Chondrocyte (in vitro differentiated cells): ENCODE measurements at regions not wholly inside any gene's neighbourhood (a gene's known extent, or its start where the extent isn't known, plus 50 kb on each side); places are given as distances from the start of the nearest gene placed in this dataset.

Experiments used
- DNase-seq: peaks from one replicate; pipeline ENCODE4 v3.0.0; 2021; ENCODE audit warnings: mixed read lengths, low spot score
- H3K27ac Mint-ChIP-seq: one replicate; pipeline ENCODE4 v1.8.0; 2021; ENCODE audit warnings: mild to moderate bottlenecking, moderate library complexity, mixed read lengths; ENCODE audit not compliant: unreplicated experiment
- H3K27me3 Mint-ChIP-seq: 2 replicates; pipeline ENCODE4 v1.8.0; 2021; ENCODE audit warnings: low read depth, mixed read lengths
- H3K36me3 Mint-ChIP-seq: 2 replicates; pipeline ENCODE4 v1.8.0; 2021; ENCODE audit warnings: low read depth, mixed read lengths
- H3K4me1 Mint-ChIP-seq: 2 replicates; pipeline ENCODE4 v1.8.0; 2021; ENCODE audit warnings: low read depth, mild to moderate bottlenecking, mixed read lengths
- H3K4me3 Mint-ChIP-seq: one replicate; pipeline ENCODE4 v1.8.0; 2021; ENCODE audit warnings: mild to moderate bottlenecking, moderate library complexity, mixed read lengths; ENCODE audit not compliant: unreplicated experiment
- H3K9me3 Mint-ChIP-seq: 2 replicates; pipeline ENCODE4 v1.8.0; 2021; ENCODE audit warnings: low read depth, mixed read lengths
- CTCF ChIP-seq: fragments of 200-600 bp; sonication (generic); IDR thresholded peaks from 2 replicates; pipeline ENCODE4 v1.5.0; 2021; ENCODE audit warnings: antibody characterized with exemption, mild to moderate bottlenecking, moderate library complexity

- Mint-ChIP-seq H3K36me3 (no peaks in the 10 kb centered on the region), H3K27ac (no peak overlapping the region), H3K4me1 (no peaks in the 10 kb centered on the region), H3K9me3 (no peaks in the 10 kb centered on the region), H3K4me3 (no peak overlapping the region), H3K27me3 (peaks cover 5% of the 10 kb centered on the region)
- TF ChIP-seq CTCF: no peak
- DNase-seq: peak; percentile 14
Measured at GRCh38 chr2:8568543-8569302, 113.1 kb upstream of the ID2 start.

GRCh38 chr2:8569332-8569930 lies 112.4 kb upstream of the ID2 start:
- H3K4me3 Mint-ChIP-seq: no peak overlapping the region
- H3K27ac Mint-ChIP-seq: peak overlapping the region; percentile 5
- no peaks in the 10 kb centered on the region for H3K36me3 Mint-ChIP-seq
- no peaks in the 10 kb centered on the region for H3K9me3 Mint-ChIP-seq
- peaks cover 2% of the 10 kb centered on the region for H3K4me1 Mint-ChIP-seq
- peak; percentile 62 for DNase-seq
- TF ChIP-seq CTCF: no peak
- peaks cover 5% of the 10 kb centered on the region for H3K27me3 Mint-ChIP-seq

- Mint-ChIP-seq H3K27ac (no peak overlapping the region), H3K36me3 (no peaks in the 10 kb centered on the region), H3K27me3 (peaks cover 5% of the 10 kb centered on the region), H3K9me3 (no peaks in the 10 kb centered on the region), H3K4me3 (no peak overlapping the region), H3K4me1 (peaks cover 11% of the 10 kb centered on the region)
- DNase-seq: peak; percentile 72
- no peak for TF ChIP-seq CTCF
Measured at GRCh38 chr2:8570637-8571036, 111.2 kb upstream of the ID2 start.

DNA sequence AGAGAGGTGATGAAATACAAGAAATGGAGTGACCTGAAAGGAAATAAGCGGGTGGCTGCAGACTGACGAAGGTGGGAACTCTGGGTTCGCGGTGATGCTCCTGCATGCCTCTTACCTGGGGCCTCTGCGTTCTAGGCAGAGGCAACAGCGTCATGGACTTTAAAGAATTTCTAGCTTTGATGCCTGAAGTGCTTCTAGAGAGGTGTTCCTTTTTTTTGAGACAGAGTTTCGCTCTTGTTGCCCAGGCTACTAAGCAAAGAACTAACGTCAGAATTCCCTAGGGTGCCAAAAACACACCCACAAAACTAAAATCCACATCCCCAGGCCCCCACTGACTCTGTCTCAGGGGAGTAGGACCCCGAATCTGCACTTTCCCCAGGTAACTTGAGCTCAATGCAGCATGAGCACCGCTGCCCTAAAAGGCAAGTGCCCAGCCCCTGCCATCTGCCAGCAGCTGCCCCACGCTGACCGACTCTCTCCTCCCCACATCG lies 110.5 kb upstream of the ID2 start:
- peaks cover 11% of the 10 kb centered on the region for H3K4me1 Mint-ChIP-seq
- H3K9me3 Mint-ChIP-seq: no peaks in the 10 kb centered on the region

More for the DNA sequence above, 110.5 kb upstream of the ID2 start:
- no peak overlapping the region for H3K27ac Mint-ChIP-seq
- no peak for TF ChIP-seq CTCF
- peaks cover 8% of the 10 kb centered on the region for H3K27me3 Mint-ChIP-seq
- DNase-seq: peak; percentile 15
- no peak overlapping the region for H3K4me3 Mint-ChIP-seq
- H3K36me3 Mint-ChIP-seq: no peaks in the 10 kb centered on the region
